Lower leg skin (tissue), 3 donors: ENCODE measurements at regions not wholly inside any gene's neighbourhood (a gene's known extent, or its start where the extent isn't known, plus 50 kb on each side); places are given as distances from the start of the nearest gene placed in this dataset.

Experiments used
- POLR2A ChIP-seq, 2 donors: fragments of 450-650 bp; IDR thresholded peaks; one replicate each; pipeline ENCODE4 v1.6.1; 2016 to 2017; ENCODE audit warnings: antibody characterized with exemption in 2 of 2, mild to moderate bottlenecking in 1 of 2, moderate library complexity in 1 of 2
- TF ChIP-seq, protein P1 (sequence below), 3 donors: fragments of 450-650 bp; IDR thresholded peaks; one replicate each; pipeline ENCODE4 v1.5.1; 2016; ENCODE audit warnings: antibody characterized with exemption in 3 of 3, mild to moderate bottlenecking in 3 of 3, moderate library complexity in 2 of 3

DNA sequence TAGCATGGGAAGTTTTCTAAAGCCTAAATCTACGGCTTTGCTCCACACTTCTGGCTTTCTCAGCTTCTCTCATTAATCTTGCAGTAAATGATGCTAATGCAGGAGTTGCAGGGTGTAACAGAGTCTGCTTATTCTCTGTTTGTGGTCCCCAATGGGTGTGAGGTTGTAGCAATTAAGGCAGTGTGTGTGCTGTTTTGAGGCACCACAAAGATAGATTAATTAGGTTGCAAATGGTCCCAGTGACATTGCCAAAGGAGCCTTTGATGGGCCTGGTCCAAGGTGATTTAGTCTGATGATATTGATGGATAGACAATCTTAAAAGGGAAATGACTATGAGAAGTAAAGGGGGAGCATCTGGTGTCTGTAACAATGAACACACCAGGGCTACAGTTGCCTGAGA lies 1313.7 kb upstream of the CDH8 start:
- TF ChIP-seq POLR2A (IDR thresholded peaks at IDR 0.05): no peak
- TF ChIP-seq, protein P1, sequence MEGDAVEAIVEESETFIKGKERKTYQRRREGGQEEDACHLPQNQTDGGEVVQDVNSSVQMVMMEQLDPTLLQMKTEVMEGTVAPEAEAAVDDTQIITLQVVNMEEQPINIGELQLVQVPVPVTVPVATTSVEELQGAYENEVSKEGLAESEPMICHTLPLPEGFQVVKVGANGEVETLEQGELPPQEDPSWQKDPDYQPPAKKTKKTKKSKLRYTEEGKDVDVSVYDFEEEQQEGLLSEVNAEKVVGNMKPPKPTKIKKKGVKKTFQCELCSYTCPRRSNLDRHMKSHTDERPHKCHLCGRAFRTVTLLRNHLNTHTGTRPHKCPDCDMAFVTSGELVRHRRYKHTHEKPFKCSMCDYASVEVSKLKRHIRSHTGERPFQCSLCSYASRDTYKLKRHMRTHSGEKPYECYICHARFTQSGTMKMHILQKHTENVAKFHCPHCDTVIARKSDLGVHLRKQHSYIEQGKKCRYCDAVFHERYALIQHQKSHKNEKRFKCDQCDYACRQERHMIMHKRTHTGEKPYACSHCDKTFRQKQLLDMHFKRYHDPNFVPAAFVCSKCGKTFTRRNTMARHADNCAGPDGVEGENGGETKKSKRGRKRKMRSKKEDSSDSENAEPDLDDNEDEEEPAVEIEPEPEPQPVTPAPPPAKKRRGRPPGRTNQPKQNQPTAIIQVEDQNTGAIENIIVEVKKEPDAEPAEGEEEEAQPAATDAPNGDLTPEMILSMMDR (IDR thresholded peaks at IDR 0.05): no peak
